ENCODE measurements at regions not wholly inside any gene's neighbourhood (a gene's known extent, or its start where the extent isn't known, plus 50 kb on each side); places are given as distances from the start of the nearest gene placed in this dataset.
"Not testable (repeated sequence)": the region's sequence is repeated elsewhere in the genome, so short reads cannot be mapped to it uniquely, and the experiment has no call there.

- not testable (repeated sequence) for H3K9me3 Mint-ChIP-seq; H3K36me3 Mint-ChIP-seq; ATAC-seq (ENCODE audit: low read depth in 2 of 2); H3K36me3 ChIP-seq (ENCODE audit: control insufficient read depth, insufficient read depth, low read length); H3K4me1 Mint-ChIP-seq; H3K9me3 ChIP-seq (ENCODE audit: control insufficient read depth in 2 of 2, low read length in 2 of 2); H3K4me3 ChIP-seq (ENCODE audit: low read depth, low read length); H3K27ac ChIP-seq (ENCODE audit: insufficient read depth, low read length, poor library complexity, severe bottlenecking); H3K27me3 ChIP-seq (ENCODE audit: control insufficient read depth, insufficient read depth, low read length); H3K4me3 Mint-ChIP-seq; H3K4me1 ChIP-seq (ENCODE audit: control insufficient read depth, insufficient read depth, low read length, poor library complexity, severe bottlenecking); H3K27me3 Mint-ChIP-seq; DNase-seq; H3K27ac Mint-ChIP-seq
Observed at GRCh38 chr1:146305442-146305841, 76.6 kb upstream of the NOTCH2NLA start.

GRCh38 chr1:146298575-146298897 lies 69.7 kb upstream of the NOTCH2NLA start:
- H3K36me3 Mint-ChIP-seq; H3K27ac Mint-ChIP-seq; H3K27me3 Mint-ChIP-seq; H3K4me3 ChIP-seq (ENCODE audit: low read depth, low read length); H3K27ac ChIP-seq (ENCODE audit: insufficient read depth, low read length, poor library complexity, severe bottlenecking); H3K4me1 ChIP-seq (ENCODE audit: control insufficient read depth, insufficient read depth, low read length, poor library complexity, severe bottlenecking); H3K4me3 Mint-ChIP-seq; H3K9me3 Mint-ChIP-seq; H3K36me3 ChIP-seq (ENCODE audit: control insufficient read depth, insufficient read depth, low read length); H3K9me3 ChIP-seq (ENCODE audit: control insufficient read depth in 2 of 2, low read length in 2 of 2); DNase-seq; H3K27me3 ChIP-seq (ENCODE audit: control insufficient read depth, insufficient read depth, low read length); H3K4me1 Mint-ChIP-seq: not testable (repeated sequence)
- peak; percentile 95 to 97 for ATAC-seq (ENCODE audit: low read depth in 2 of 2)

- not testable (repeated sequence) for H3K27ac Mint-ChIP-seq; H3K36me3 ChIP-seq (ENCODE audit: control insufficient read depth, insufficient read depth, low read length); H3K9me3 Mint-ChIP-seq; H3K4me1 Mint-ChIP-seq; DNase-seq; H3K27ac ChIP-seq (ENCODE audit: insufficient read depth, low read length, poor library complexity, severe bottlenecking); H3K27me3 Mint-ChIP-seq; H3K9me3 ChIP-seq (ENCODE audit: control insufficient read depth in 2 of 2, low read length in 2 of 2); H3K4me1 ChIP-seq (ENCODE audit: control insufficient read depth, insufficient read depth, low read length, poor library complexity, severe bottlenecking); H3K36me3 Mint-ChIP-seq; H3K4me3 ChIP-seq (ENCODE audit: low read depth, low read length); H3K4me3 Mint-ChIP-seq; H3K27me3 ChIP-seq (ENCODE audit: control insufficient read depth, insufficient read depth, low read length)
- ATAC-seq (ENCODE audit: low read depth in 2 of 2), result peak; percentile 61 to 65
Observed at GRCh38 chr1:146297781-146298574, 69.2 kb upstream of the NOTCH2NLA start.

- not testable (repeated sequence) for H3K36me3 Mint-ChIP-seq; H3K9me3 ChIP-seq (ENCODE audit: control insufficient read depth in 2 of 2, low read length in 2 of 2); H3K9me3 Mint-ChIP-seq; H3K4me3 ChIP-seq (ENCODE audit: low read depth, low read length); H3K27ac ChIP-seq (ENCODE audit: insufficient read depth, low read length, poor library complexity, severe bottlenecking); H3K4me1 ChIP-seq (ENCODE audit: control insufficient read depth, insufficient read depth, low read length, poor library complexity, severe bottlenecking); H3K27me3 ChIP-seq (ENCODE audit: control insufficient read depth, insufficient read depth, low read length); H3K36me3 ChIP-seq (ENCODE audit: control insufficient read depth, insufficient read depth, low read length); H3K27ac Mint-ChIP-seq; DNase-seq; H3K4me1 Mint-ChIP-seq; H3K27me3 Mint-ChIP-seq; H3K4me3 Mint-ChIP-seq; ATAC-seq (ENCODE audit: low read depth in 2 of 2)
Observed at GRCh38 chr1:146292940-146293936, 64.4 kb upstream of the NOTCH2NLA start.

GRCh38 chr1:146292424-146292823 lies 63.6 kb upstream of the NOTCH2NLA start:
- not testable (repeated sequence) for H3K36me3 Mint-ChIP-seq; ATAC-seq (ENCODE audit: low read depth in 2 of 2); H3K9me3 ChIP-seq (ENCODE audit: control insufficient read depth in 2 of 2, low read length in 2 of 2); H3K27me3 Mint-ChIP-seq; H3K4me1 ChIP-seq (ENCODE audit: control insufficient read depth, insufficient read depth, low read length, poor library complexity, severe bottlenecking); DNase-seq; H3K27ac Mint-ChIP-seq; H3K27ac ChIP-seq (ENCODE audit: insufficient read depth, low read length, poor library complexity, severe bottlenecking); H3K9me3 Mint-ChIP-seq; H3K4me3 ChIP-seq (ENCODE audit: low read depth, low read length); H3K4me1 Mint-ChIP-seq; H3K4me3 Mint-ChIP-seq; H3K27me3 ChIP-seq (ENCODE audit: control insufficient read depth, insufficient read depth, low read length); H3K36me3 ChIP-seq (ENCODE audit: control insufficient read depth, insufficient read depth, low read length)

GRCh38 chr1:146287881-146288280 lies 59.1 kb upstream of the NOTCH2NLA start:
- ATAC-seq (ENCODE audit: low read depth in 2 of 2); DNase-seq; H3K4me1 ChIP-seq (ENCODE audit: control insufficient read depth, insufficient read depth, low read length, poor library complexity, severe bottlenecking): not testable (repeated sequence)

GRCh38 chr1:146284760-146285159 lies 55.9 kb upstream of the NOTCH2NLA start:
- H3K4me3 Mint-ChIP-seq; H3K27me3 ChIP-seq (ENCODE audit: control insufficient read depth, insufficient read depth, low read length); H3K36me3 ChIP-seq (ENCODE audit: control insufficient read depth, insufficient read depth, low read length); H3K9me3 ChIP-seq (ENCODE audit: control insufficient read depth in 2 of 2, low read length in 2 of 2); H3K4me1 ChIP-seq (ENCODE audit: control insufficient read depth, insufficient read depth, low read length, poor library complexity, severe bottlenecking); DNase-seq; H3K36me3 Mint-ChIP-seq; H3K27ac Mint-ChIP-seq; H3K4me1 Mint-ChIP-seq; H3K4me3 ChIP-seq (ENCODE audit: low read depth, low read length); H3K9me3 Mint-ChIP-seq; H3K27ac ChIP-seq (ENCODE audit: insufficient read depth, low read length, poor library complexity, severe bottlenecking); H3K27me3 Mint-ChIP-seq: not testable (repeated sequence)
- ATAC-seq (ENCODE audit: low read depth in 2 of 2), result peak in 1 of 2 donors; percentile 48

More at GRCh38 chr1:146287881-146288280, 59.1 kb upstream of the NOTCH2NLA start:
- not testable (repeated sequence) for H3K9me3 Mint-ChIP-seq; H3K36me3 Mint-ChIP-seq; H3K4me1 Mint-ChIP-seq; H3K27ac ChIP-seq (ENCODE audit: insufficient read depth, low read length, poor library complexity, severe bottlenecking); H3K4me3 Mint-ChIP-seq; H3K27ac Mint-ChIP-seq; H3K4me3 ChIP-seq (ENCODE audit: low read depth, low read length); H3K27me3 ChIP-seq (ENCODE audit: control insufficient read depth, insufficient read depth, low read length); H3K9me3 ChIP-seq (ENCODE audit: control insufficient read depth in 2 of 2, low read length in 2 of 2); H3K27me3 Mint-ChIP-seq; H3K36me3 ChIP-seq (ENCODE audit: control insufficient read depth, insufficient read depth, low read length)

- not testable (repeated sequence) for H3K4me1 ChIP-seq (ENCODE audit: control insufficient read depth, insufficient read depth, low read length, poor library complexity, severe bottlenecking); DNase-seq; H3K4me1 Mint-ChIP-seq; H3K4me3 Mint-ChIP-seq; H3K27ac Mint-ChIP-seq; ATAC-seq (ENCODE audit: low read depth in 2 of 2); H3K36me3 ChIP-seq (ENCODE audit: control insufficient read depth, insufficient read depth, low read length); H3K9me3 ChIP-seq (ENCODE audit: control insufficient read depth in 2 of 2, low read length in 2 of 2); H3K4me3 ChIP-seq (ENCODE audit: low read depth, low read length); H3K27ac ChIP-seq (ENCODE audit: insufficient read depth, low read length, poor library complexity, severe bottlenecking); H3K36me3 Mint-ChIP-seq; H3K27me3 ChIP-seq (ENCODE audit: control insufficient read depth, insufficient read depth, low read length); H3K27me3 Mint-ChIP-seq; H3K9me3 Mint-ChIP-seq
Observed at GRCh38 chr1:146283527-146283880, 54.7 kb upstream of the NOTCH2NLA start.

Measured in CD4-positive, CD25-positive, alpha-beta regulatory T cell (primary cell).